HG02610 (cell line): ENCODE measurements at regions not wholly inside any gene's neighbourhood (a gene's known extent, or its start where the extent isn't known, plus 50 kb on each side); places are given as distances from the start of the nearest gene placed in this dataset.

Source experiments
- ATAC-seq: cut with Tn5 transposase; IDR thresholded peaks from one replicate; pipeline ENCODE4 v1.9.1; 2021; ENCODE audit warnings: mild to moderate bottlenecking, moderate library complexity; ENCODE audit not compliant: unreplicated experiment

DNA sequence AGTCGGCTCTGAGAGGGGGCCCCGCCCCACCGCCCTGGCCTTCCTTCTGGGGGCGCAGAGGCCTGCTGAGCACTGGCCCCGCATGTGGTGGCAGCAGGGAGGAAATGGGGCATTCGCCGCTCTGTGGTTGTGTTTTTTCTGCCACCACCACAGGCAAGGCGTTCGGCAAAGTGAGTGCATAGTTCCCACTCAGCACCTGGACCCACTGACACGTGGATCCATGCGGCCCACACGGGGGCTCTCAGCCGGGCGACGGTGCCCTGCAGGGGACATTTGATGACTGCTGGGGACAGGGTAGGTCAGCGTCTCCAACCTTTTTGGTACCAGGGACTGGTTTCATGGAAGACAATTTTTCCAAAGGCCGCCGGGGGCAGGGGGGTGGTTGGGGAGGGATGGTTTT is 70.9 kb downstream of the ENGASE start:
- ATAC-seq = no peak

GRCh38 chr17:79144133-79144532 is 69.5 kb downstream of the ENGASE start:
- ATAC-seq = no peak

GRCh38 chr17:79142375-79142774 is 67.8 kb downstream of the ENGASE start:
- no peak for ATAC-seq

- ATAC-seq = no peak
These were observed 67.1 kb downstream of the ENGASE start for GRCh38 chr17:79141578-79142355.

GRCh38 chr17:79138826-79139225 is 64.2 kb downstream of the ENGASE start:
- ATAC-seq = no peak

DNA sequence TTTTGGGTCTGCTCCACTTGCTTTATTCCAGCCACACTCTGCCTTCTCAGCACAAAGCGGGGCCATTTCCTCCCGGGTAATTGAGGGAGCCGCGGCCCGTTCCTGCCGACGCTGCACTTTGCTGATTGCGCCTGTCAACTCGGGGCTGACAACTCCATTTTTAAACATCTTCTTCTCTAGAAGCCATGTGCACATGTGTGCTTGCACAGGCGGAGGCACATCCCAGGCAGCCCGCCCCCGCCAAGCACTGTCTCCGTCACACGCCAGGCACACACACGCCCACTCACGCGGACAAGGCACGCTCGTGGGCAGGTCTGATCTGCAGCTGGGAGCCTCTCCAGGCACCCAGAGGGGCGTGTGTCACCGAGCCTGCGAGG is 63.2 kb downstream of the ENGASE start:
- no peak for ATAC-seq

- ATAC-seq = no peak
These were observed 62.6 kb downstream of the ENGASE start for GRCh38 chr17:79137015-79137788.

- no peak for ATAC-seq
These were observed 62.0 kb downstream of the ENGASE start for GRCh38 chr17:79136596-79136995.
